ENCODE measurements at regions not wholly inside any gene's neighbourhood (a gene's known extent, or its start where the extent isn't known, plus 50 kb on each side); places are given as distances from the start of the nearest gene placed in this dataset.

GRCh38 chr12:118611770-118612169 is 235.4 kb downstream of the SUDS3 start:
- DNase-seq: no peak

- DNase-seq: no peak
Measured at GRCh38 chr12:118617611-118618450, 241.5 kb downstream of the SUDS3 start.

DNA sequence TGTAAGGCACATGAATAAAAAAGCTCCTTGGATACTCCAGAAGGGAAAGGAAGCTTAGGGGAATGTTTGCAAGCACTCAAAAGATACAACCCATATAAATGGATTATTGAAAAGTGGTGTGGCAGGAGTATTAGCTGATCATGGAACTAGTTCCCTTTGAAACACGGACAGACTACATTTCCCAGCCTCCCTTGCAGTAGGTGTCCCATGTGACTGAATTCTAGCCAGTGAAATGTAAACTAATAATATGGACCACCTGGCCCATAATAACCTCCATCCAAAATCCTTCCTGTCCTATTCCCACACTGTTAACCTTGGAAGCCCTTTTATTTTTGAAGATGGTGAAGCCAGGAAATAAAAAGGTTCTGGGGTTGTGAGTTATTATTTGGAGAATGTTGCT is 242.3 kb downstream of the SUDS3 start:
- DNase-seq: no peak

GRCh38 chr12:118625050-118625675 is 248.8 kb downstream of the SUDS3 start:
- no peak for DNase-seq

GRCh38 chr12:118633071-118633470 is 256.7 kb downstream of the SUDS3 start:
- no peak for DNase-seq

GRCh38 chr12:118635276-118635675 is 258.9 kb downstream of the SUDS3 start:
- no peak for DNase-seq

- no peak for DNase-seq
Measured at GRCh38 chr12:118637767-118638370, 261.5 kb downstream of the SUDS3 start.

DNA sequence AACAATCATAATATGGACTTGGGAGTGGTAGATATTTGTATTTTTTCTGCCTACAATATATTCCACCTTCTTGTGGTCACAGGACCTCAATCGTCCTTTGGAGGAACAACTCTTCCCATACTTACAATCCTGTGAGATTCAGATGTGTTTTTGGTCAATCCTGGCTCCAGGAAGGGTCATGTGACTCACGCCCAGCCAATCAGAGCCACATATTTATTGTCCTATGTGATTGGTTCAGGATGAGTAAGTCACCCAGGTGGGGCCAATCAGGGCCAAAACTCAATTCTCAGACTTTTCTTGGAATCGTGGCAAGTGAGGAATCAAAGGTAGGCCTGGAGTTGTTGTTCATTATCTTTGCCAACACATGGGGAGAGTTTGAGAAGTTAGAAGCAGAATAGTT is 264.9 kb downstream of the SUDS3 start:
- DNase-seq: no peak

GRCh38 chr12:118645219-118645618 is 268.9 kb downstream of the SUDS3 start:
- no peak for DNase-seq

GRCh38 chr12:118649765-118650585 is 273.6 kb downstream of the SUDS3 start:
- no peak for DNase-seq

DNA sequence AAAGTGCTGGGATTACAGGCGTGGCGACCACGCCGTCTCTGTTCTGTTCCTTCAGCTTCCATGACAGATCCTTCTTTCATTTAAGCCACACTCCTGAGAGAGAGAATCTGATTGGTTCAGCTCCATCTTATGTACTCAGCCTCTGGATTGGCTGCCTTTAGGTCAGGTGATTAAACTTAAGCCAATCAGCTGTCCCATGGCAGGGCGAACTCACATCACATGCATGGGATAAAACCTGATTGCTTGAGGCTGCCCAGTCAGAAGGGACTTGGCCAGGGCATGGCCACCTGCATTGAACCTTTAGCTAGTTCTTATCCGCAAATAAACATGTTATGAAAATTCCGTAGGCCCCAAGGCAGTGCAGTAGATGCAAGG is 274.2 kb downstream of the SUDS3 start:
- no peak for DNase-seq

DNA sequence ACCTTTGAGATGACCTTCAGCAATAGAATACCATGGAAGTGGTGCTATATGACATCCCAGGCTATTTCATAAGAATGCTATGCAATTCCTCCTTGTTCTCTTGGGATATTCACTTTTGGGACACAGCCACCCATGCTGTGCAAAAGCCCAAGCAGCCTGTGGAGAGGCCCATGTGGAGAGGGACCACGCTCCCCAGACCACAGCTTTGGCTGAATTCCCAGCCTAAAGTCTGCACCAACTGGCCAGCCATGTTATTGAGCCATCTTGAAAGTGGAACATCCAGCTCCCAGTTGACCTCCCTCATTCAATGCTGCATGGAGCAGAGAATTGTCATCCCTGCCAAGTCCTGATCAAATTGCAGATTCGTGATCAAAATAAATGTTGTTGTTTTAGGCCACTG is 275.1 kb downstream of the SUDS3 start:
- no peak for DNase-seq

DNA sequence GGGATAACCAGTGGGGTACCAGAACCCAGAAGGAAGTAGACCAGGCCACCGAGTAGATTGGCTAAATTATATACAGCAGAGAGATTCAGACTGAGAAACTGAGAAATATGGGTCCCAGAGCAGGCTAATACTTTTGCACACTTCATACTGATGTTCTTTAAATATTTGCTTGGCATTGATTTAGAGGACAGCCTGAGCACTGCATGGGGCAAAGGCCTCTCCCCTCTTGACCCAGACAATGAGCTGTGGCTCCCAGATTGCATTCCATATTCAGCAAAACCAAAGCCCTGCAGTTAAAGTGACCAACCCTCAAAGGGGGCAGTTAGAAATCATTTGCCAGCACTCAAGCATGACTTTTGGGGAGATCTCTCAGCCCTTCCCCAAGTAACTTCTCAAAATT is 279.2 kb downstream of the SUDS3 start:
- no peak for DNase-seq

DNA sequence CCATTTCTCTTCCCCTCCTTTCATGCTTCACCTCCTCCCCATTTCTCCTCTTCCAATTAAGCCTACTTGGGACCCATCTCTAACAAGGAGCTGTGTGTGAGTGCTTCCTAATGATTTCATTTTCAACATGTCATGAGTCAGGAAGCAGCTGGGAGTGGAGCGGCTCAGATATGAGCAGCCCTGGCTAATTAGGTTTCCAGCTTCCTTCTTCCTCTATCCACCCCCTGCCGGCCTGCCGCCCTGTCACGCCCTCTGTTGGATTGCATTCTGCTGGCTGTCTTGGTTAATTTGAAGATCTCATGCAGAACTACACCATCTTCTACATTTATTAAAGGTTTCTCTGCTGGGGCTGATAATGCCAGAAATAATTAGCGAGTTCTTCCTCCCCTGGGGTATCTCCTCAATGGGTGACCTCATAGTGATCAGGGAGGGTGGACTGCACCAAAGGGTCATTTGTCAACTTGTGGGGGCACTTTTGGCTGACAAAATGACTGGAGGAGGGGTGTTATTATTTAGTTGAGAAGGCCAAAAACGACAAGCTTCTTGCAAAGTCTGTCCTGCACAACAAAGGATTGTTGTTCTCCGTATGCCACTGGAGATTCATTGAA is 300.9 kb upstream of the SRRM4 start:
- no peak for DNase-seq

DNA sequence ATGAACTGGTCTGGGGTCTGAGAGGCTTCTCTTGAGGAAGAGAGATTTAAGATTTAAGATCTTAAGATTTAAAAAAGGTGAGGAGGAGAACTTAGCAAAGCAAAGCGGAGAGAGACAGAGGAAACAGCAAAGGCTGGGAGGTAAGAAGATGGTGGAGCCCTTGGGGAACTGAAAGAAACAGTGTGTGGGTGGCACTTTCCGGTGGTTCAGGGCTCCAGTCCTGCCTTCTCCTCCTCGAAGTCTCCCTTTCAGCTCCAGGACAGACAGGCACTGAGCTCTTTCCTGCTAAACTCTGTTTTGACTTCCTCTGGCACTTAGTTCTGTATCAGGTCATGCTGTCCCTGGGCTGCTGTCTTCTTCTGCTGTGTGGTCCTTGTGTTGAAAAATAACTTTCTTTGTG is 298.7 kb upstream of the SRRM4 start:
- DNase-seq: no peak

DNA sequence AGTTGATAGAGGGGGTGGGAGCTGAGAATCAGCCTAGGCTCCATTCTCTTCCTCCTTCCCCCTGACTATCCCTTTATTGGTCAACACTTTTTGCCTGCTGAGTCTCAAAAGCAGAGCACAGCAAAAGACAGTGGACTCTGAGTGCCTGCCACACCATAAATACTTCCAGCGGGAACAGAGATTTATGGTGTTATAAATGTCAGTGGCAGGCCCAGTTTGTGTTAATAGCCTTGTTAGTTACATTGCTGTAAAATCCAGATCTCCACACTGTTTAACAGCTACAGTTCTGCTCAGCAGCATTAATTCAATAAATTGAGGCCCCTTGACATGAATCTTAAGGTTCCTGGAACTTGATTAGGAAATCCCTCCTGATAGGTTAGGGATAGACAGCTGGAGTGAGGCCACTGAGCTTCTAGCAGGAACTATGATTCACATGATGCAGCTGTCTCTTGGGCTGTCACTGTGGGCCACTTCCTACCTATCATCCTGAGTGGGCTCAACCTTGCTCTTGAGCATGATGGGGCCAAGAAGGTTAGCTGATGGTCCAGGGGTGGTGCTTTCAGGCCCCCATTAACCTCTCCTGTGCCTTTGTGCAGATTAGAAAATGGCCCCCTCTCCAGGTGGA is 295.2 kb upstream of the SRRM4 start:
- peak; percentile 29 for DNase-seq

DNA sequence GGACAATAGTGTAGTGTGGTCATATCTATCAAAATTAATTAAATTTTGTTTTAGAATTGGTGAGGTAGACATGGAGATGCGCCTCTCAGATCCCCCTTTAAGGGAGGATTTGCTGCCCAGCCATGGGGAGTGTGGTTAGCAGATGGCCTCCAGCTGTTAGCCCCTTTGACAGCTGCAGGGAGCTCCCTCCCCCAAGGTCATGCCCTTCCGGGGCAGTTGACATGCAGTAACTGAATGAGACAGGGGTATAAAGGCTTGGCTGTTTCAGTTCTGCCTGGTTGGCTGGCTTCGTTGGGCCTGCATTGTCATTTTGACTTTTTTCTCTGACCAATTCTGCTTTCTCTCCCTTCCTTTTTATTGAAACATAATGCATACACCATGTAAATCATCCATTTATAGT is 291.5 kb upstream of the SRRM4 start:
- DNase-seq: peak; percentile 65

DNA sequence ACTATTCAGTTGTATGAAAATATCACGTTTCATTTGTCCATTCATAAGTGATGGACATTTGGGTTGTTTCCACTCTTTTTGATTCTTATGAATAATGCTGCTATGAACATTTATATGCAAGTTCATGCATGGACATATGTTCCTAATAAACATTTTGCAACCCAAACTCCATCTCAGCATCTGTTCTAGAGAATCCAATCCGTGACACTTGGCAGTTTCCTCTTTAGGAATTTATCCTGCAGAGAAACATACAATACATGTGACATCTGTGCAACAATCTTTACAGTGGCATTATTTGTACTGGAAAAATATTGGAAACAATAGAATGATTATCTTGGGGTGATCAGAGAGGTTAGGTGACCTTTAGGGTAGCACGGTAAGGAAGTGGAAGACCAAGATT is 290.8 kb upstream of the SRRM4 start:
- DNase-seq: no peak

GRCh38 chr12:118694128-118694775 is 287.1 kb upstream of the SRRM4 start:
- peak; percentile 30 for DNase-seq

DNA sequence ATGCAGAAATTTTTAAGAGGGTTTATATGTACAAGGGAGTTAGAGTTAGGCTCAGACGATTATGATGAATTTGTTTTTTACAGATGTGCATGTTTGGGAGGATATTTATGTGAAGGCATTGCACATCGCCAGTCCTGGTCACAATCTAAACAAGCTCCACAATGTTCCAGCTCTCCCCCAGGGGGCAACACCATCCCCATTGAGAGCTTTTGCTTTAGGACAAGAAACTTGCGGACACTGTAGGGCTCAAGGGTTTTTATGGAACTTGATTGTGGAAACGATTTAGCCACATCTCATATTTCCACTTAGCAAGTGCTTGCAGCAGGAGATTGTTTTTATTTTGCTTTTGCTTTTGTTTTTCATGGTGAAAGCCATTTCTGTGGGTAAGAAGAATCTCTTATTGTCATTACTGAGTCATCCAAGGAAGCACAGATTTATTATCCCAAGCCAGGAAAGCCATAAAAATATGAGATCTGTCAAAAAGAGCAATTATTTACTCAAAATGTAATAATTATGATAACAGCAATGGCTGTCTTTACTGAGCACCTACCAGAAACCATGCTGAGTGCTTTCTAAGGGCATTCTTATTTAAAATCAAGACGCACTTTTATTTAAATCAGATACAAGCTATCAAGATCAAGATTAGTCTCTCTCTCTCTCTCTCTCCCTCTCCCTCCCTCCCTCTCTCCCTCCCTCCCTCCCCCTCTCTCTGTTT is 276.7 kb upstream of the SRRM4 start:
- no peak for DNase-seq

DNA sequence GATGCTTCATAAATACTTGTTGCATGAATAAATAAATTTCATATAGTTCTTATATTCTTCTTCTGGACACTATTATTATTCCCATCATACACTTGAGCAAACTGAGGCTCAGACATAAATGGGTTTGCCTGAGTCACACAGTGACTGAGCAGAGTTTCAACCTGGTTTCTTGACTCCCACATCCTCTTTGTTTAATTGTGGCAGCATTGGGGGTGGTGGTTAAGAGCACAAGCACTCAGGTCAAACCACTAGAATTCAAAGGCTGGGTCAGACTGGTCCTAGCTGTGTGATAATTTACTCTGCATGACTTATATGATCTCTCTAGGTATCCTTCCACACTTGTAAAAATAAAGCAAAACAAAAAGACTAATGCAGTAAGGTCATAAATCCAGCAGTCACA is 274.9 kb upstream of the SRRM4 start:
- DNase-seq: no peak

Data from left hindlimb (tissue), 1 donor.